Breast epithelium (tissue), 4 donors: ENCODE measurements at regions not wholly inside any gene's neighbourhood (a gene's known extent, or its start where the extent isn't known, plus 50 kb on each side); places are given as distances from the start of the nearest gene placed in this dataset.

Experiments
- DNase-seq, 2 donors: peaks; one replicate each; pipeline ENCODE4 v3.0.0-alpha.2; 2019; ENCODE audit warnings: low spot score in 2 of 2
- H3K27ac ChIP-seq, 2 donors: fragments of 200-600 bp; sonication (generic) in 1 of 2; one replicate each; pipeline ENCODE4 v1.5.1; 2016 to 2019; ENCODE audit warnings: mild to moderate bottlenecking in 1 of 2
- H3K27me3 ChIP-seq, 2 donors: fragments of 200-600 bp; sonication (generic) in 1 of 2; one replicate each; pipeline versions ENCODE4 v1.5.1 to v1.6.0; 2017 to 2019; ENCODE audit warnings: control low read depth in 1 of 2, mild to moderate bottlenecking in 1 of 2
- H3K36me3 ChIP-seq: fragments of 200-600 bp; one replicate; pipeline ENCODE4 v1.5.1; 2019
- H3K4me1 ChIP-seq, 2 donors: fragments of 200-600 bp; sonication (generic); one replicate each; pipeline ENCODE4 v1.5.1; 2016 to 2019; ENCODE audit warnings: control low read depth in 1 of 2
- H3K4me3 ChIP-seq, 3 donors: fragments of 200-600 bp; sonication (generic); 1 replicate in 2 of 3; 2 replicates in 1 of 3; pipeline ENCODE4 v1.5.1; 2016 to 2019; ENCODE audit warnings: mild to moderate bottlenecking in 3 of 3, moderate library complexity in 2 of 3
- H3K9me3 ChIP-seq, 2 donors: fragments of 200-600 bp; sonication (generic) in 1 of 2; one replicate each; pipeline ENCODE4 v1.5.1; 2016 to 2019; ENCODE audit warnings: control low read depth in 1 of 2
- CTCF ChIP-seq, 3 donors: fragments of 450-650 bp; IDR thresholded peaks; one replicate each; pipeline ENCODE4 v1.5.1; 2016 to 2017; ENCODE audit warnings: antibody characterized with exemption in 3 of 3, mild to moderate bottlenecking in 3 of 3, moderate library complexity in 3 of 3
- POLR2A ChIP-seq: fragments of 450-650 bp; IDR thresholded peaks from one replicate; pipeline ENCODE4 v1.6.1; 2016; ENCODE audit warnings: antibody characterized with exemption, mild to moderate bottlenecking, moderate library complexity
- POLR2AphosphoS5 ChIP-seq, 3 donors: sonication (generic); formaldehyde crosslinking; IDR thresholded peaks; one replicate each; pipeline ENCODE4 v1.6.1; 2017; ENCODE audit warnings: antibody characterized with exemption in 3 of 3
- intact Hi-C: fragments of 100-400 bp; cut with DNase I; formaldehyde crosslinking; loops from one replicate; pipeline ENCODE4 v1.15.1; 2023; ENCODE audit warnings: low total_unique reads

DNA sequence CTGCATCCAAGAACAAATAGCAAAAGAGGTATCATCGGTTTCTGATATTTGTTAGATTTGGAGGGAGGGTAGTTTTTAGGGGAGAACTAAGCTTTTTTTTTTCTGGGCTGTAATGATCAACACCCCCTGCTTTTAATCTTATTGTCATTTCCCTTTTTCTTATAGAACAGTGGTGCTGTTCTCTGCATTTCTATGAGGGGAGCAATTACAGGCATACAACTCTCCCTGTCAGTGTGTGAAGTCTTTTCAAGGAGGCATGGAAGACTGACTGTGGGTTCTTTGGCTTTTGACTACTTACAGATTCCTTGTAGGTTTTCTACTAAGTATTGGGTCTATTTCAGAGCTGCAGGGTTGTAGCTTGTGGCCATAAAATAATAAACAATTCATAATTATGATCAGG lies 632.3 kb downstream of the TFAP2B start:
- no peak overlapping the region for H3K27ac ChIP-seq
- no peak for DNase-seq
- H3K4me3 ChIP-seq: no peak overlapping the region
- no peaks in the 10 kb centered on the region for H3K36me3 ChIP-seq
- TF ChIP-seq CTCF (IDR thresholded peaks at IDR 0.05) (no peak), POLR2A (no peak), POLR2AphosphoS5 (IDR thresholded peaks at IDR 0.05) (no peak)
- no peaks in the 10 kb centered on the region for H3K27me3 ChIP-seq
- H3K9me3 ChIP-seq: no peaks in the 10 kb centered on the region
- H3K4me1 ChIP-seq: no peaks in the 10 kb centered on the region
- intact Hi-C loops: no loop called here

GRCh38 chr6:51456282-51456681 lies 631.1 kb downstream of the PKHD1 start:
- intact Hi-C loops: no loop called here
- H3K27me3 ChIP-seq: no peaks in the 10 kb centered on the region
- H3K9me3 ChIP-seq: no peaks in the 10 kb centered on the region
- no peak overlapping the region for H3K4me3 ChIP-seq
- DNase-seq: no peak
- no peaks in the 10 kb centered on the region for H3K36me3 ChIP-seq
- TF ChIP-seq POLR2AphosphoS5 (IDR thresholded peaks at IDR 0.05) (no peak), POLR2A (no peak), CTCF (IDR thresholded peaks at IDR 0.05) (no peak)
- no peaks in the 10 kb centered on the region for H3K4me1 ChIP-seq
- H3K27ac ChIP-seq: no peak overlapping the region

DNA sequence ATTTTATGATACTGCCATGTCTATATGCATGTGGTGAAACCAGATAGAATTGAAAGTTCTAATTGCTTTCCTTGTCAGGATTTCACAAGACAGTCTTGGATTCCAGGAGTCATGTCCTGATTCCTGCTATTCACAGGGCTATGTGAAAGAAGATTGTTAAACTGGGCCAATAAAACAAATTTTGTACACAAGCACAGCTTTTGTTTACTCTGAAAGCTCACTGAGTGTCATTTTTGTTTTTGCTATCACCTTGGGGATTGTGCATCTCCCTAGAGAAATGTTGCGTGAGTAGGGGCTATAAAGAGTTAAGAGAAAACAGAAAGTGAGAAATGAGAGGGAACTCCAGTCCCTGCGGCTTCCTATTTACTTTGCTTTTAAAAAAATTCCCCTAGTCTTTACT lies 627.5 kb downstream of the PKHD1 start:
- H3K36me3 ChIP-seq: no peaks in the 10 kb centered on the region
- H3K4me1 ChIP-seq: no peaks in the 10 kb centered on the region
- DNase-seq: no peak
- intact Hi-C loops: no loop called here
- no peak overlapping the region for H3K4me3 ChIP-seq
- no peak overlapping the region for H3K27ac ChIP-seq
- H3K27me3 ChIP-seq: no peaks in the 10 kb centered on the region
- H3K9me3 ChIP-seq: no peaks in the 10 kb centered on the region
- no peak for TF ChIP-seq POLR2AphosphoS5 (IDR thresholded peaks at IDR 0.05)
- TF ChIP-seq POLR2A: no peak
- TF ChIP-seq CTCF (IDR thresholded peaks at IDR 0.05): no peak

DNA sequence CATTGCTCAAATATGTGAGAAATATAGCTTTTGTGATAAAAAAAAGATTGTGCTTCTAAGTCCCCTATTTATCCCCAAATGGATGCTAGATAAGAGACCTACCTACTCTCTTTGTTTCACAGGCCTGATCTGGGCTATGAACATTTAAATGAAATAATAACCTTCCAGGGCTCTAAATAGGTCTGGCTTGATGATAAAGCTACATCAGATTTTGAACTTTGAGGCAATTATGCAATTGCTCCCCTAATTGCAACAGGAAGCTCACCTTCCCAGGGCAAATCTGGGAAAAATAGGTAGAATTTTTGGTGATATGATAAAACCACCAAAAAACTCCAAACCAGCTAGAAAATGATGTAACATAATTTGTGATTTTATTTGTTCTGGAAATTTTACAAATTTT lies 624.5 kb downstream of the PKHD1 start:
- Histone ChIP-seq H3K36me3 (no peaks in the 10 kb centered on the region), H3K9me3 (no peaks in the 10 kb centered on the region), H3K27me3 (no peaks in the 10 kb centered on the region), H3K27ac (no peak overlapping the region), H3K4me1 (no peaks in the 10 kb centered on the region), H3K4me3 (no peak overlapping the region)
- intact Hi-C loops: no loop called here
- DNase-seq: no peak
- no peak for TF ChIP-seq CTCF (IDR thresholded peaks at IDR 0.05)
- TF ChIP-seq POLR2A: no peak
- no peak for TF ChIP-seq POLR2AphosphoS5 (IDR thresholded peaks at IDR 0.05)

DNA sequence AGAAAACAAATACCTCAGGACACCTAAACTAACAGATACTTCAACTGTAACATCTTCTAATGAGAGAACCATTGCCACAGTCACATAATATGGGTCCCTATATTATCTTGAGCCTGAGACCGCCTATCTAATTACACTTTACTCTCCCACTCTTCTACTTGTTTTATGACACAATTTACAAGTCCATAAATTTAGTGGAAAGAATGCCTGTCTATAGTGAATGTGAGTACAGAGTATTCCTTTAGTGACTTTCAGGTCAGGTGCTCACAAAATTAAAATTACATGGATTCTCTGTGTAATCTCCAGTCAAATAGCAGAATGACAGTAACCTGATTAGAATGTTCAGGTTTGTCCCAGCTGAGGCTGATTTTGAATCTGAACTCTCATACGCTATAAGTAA lies 624.1 kb downstream of the PKHD1 start:
- Histone ChIP-seq H3K9me3 (no peaks in the 10 kb centered on the region), H3K4me3 (no peak overlapping the region), H3K27me3 (no peaks in the 10 kb centered on the region), H3K4me1 (no peaks in the 10 kb centered on the region), H3K27ac (no peak overlapping the region), H3K36me3 (no peaks in the 10 kb centered on the region)
- no peak for DNase-seq
- TF ChIP-seq POLR2AphosphoS5 (IDR thresholded peaks at IDR 0.05) (no peak), CTCF (IDR thresholded peaks at IDR 0.05) (no peak), POLR2A (no peak)
- intact Hi-C loops: no loop called here
